Inflammatory macrophage treated with lipopolysaccharide for 4 hours (primary cell): ENCODE measurements at regions not wholly inside any gene's neighbourhood (a gene's known extent, or its start where the extent isn't known, plus 50 kb on each side); places are given as distances from the start of the nearest gene placed in this dataset.

ENCODE experiments used
- DNase-seq: peaks from one replicate; pipeline ENCODE4 v3.0.0-alpha.2; 2020

- no peak for DNase-seq
These were observed 629.2 kb upstream of the USP24 start for GRCh38 chr1:55844322-55844721.

GRCh38 chr1:55839626-55840025 lies 624.5 kb upstream of the USP24 start:
- no peak for DNase-seq

- no peak for DNase-seq
These were observed 624.1 kb upstream of the USP24 start for GRCh38 chr1:55839221-55839620.

GRCh38 chr1:55836086-55836485 lies 620.9 kb upstream of the USP24 start:
- no peak for DNase-seq

- DNase-seq: no peak
These were observed 618.4 kb upstream of the USP24 start for GRCh38 chr1:55833529-55834091.

- no peak for DNase-seq
These were observed 616.6 kb upstream of the USP24 start for GRCh38 chr1:55831759-55832158.

GRCh38 chr1:55828044-55828443 lies 612.9 kb upstream of the USP24 start:
- no peak for DNase-seq

GRCh38 chr1:55827350-55827749 lies 612.2 kb upstream of the USP24 start:
- DNase-seq: no peak

GRCh38 chr1:55826381-55827080 lies 611.4 kb upstream of the USP24 start:
- DNase-seq: no peak

- no peak for DNase-seq
These were observed 610.3 kb upstream of the USP24 start for GRCh38 chr1:55825461-55825860.

GRCh38 chr1:55824251-55824640 lies 609.1 kb upstream of the USP24 start:
- DNase-seq: no peak

- no peak for DNase-seq
These were observed 608.5 kb upstream of the USP24 start for GRCh38 chr1:55823541-55824250.

- no peak for DNase-seq
These were observed 607.7 kb upstream of the USP24 start for GRCh38 chr1:55822891-55823290.

GRCh38 chr1:55821234-55821633 lies 606.1 kb upstream of the USP24 start:
- no peak for DNase-seq

- no peak for DNase-seq
These were observed 605.3 kb upstream of the USP24 start for GRCh38 chr1:55820501-55820900.

GRCh38 chr1:55819011-55819410 lies 603.8 kb upstream of the USP24 start:
- DNase-seq: no peak

- DNase-seq: peak; percentile 1
These were observed 601.6 kb upstream of the USP24 start for GRCh38 chr1:55816456-55817426.

GRCh38 chr1:55815745-55816455 lies 600.7 kb upstream of the USP24 start:
- no peak for DNase-seq

GRCh38 chr1:55814967-55815366 lies 599.8 kb upstream of the USP24 start:
- no peak for DNase-seq

- DNase-seq: no peak
These were observed 598.5 kb upstream of the USP24 start for GRCh38 chr1:55813618-55814017.

GRCh38 chr1:55812281-55812680 lies 597.1 kb upstream of the USP24 start:
- no peak for DNase-seq

- no peak for DNase-seq
These were observed 593.1 kb upstream of the USP24 start for GRCh38 chr1:55808263-55808662.
